NT2/D1 (cell line): ENCODE measurements at regions not wholly inside any gene's neighbourhood (a gene's known extent, or its start where the extent isn't known, plus 50 kb on each side); places are given as distances from the start of the nearest gene placed in this dataset.

Source experiments
- DNase-seq: peaks from one replicate; pipeline ENCODE4 v3.0.0-alpha.2; 2011; ENCODE audit warnings: low read depth, low spot score
- H3K27me3 ChIP-seq: 2 replicates; pipeline ENCODE4 v1.6.0; 2011; ENCODE audit warnings: mild to moderate bottlenecking; ENCODE audit not compliant: insufficient read length, insufficient read depth
- H3K36me3 ChIP-seq: 2 replicates; pipeline ENCODE4 v1.6.1; 2011; ENCODE audit warnings: mild to moderate bottlenecking, low read length, mixed read lengths; ENCODE audit not compliant: insufficient read depth, insufficient read length
- H3K4me1 ChIP-seq: 2 replicates; pipeline ENCODE4 v1.5.1; 2011; ENCODE audit not compliant: insufficient read depth, insufficient read length
- H3K4me3 ChIP-seq: 2 replicates; pipeline ENCODE4 v1.5.1; 2011; ENCODE audit warnings: low read depth; ENCODE audit not compliant: insufficient read length
- H3K9ac ChIP-seq: 2 replicates; pipeline ENCODE4 v1.6.0; 2011; ENCODE audit warnings: low read depth; ENCODE audit not compliant: insufficient read length
- H3K9me3 ChIP-seq: 2 replicates; pipeline ENCODE4 v1.5.1; 2011; ENCODE audit warnings: mild to moderate bottlenecking, low read length; ENCODE audit not compliant: insufficient read depth
- SUZ12 ChIP-seq: IDR thresholded peaks from 2 replicates; pipeline ENCODE4 v1.6.1; 2011; ENCODE audit not compliant: insufficient read length, insufficient read depth; ENCODE audit errors: extremely low read depth
- YY1 ChIP-seq: IDR thresholded peaks from 2 replicates; pipeline ENCODE4 v1.6.1; 2011; ENCODE audit not compliant: insufficient read length, insufficient read depth
- ZNF274 ChIP-seq: IDR thresholded peaks from 2 replicates; pipeline ENCODE4 v1.6.1; 2011; ENCODE audit warnings: mild to moderate bottlenecking, low read depth, low read length

DNA sequence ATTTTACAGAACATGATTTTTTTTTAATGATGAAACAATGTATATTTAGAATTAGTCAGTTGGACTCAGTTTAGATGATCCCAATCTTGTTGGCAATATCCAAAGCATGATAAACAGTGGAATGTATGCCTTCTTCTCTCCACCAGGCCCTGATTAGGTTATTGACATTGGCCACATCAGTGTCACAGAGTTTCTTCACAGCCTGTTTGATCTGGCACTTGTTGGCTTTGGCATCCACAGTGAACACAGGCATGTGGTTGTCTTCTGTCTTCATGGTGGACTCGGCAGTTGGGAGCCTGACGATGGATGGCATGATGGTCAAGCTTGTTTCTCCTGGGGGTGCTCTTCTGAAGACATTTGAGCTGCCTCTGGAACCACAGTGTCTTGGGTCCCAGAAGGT, 317.5 kb downstream of the PMP22 start:
- H3K9me3 ChIP-seq, result no peaks in the 10 kb centered on the region
- DNase-seq, result no peak
- no peaks in the 10 kb centered on the region for H3K27me3 ChIP-seq
- H3K9ac ChIP-seq, result no peak overlapping the region
- TF ChIP-seq SUZ12, result no peak
- TF ChIP-seq ZNF274, result no peak
- no peak for TF ChIP-seq YY1
- H3K4me3 ChIP-seq, result no peak overlapping the region
- peaks cover 2% of the 10 kb centered on the region for H3K4me1 ChIP-seq
- no peaks in the 10 kb centered on the region for H3K36me3 ChIP-seq

- Histone ChIP-seq H3K4me3 (no peak overlapping the region), H3K4me1 (peaks cover 2% of the 10 kb centered on the region), H3K9me3 (no peaks in the 10 kb centered on the region), H3K27me3 (no peaks in the 10 kb centered on the region), H3K9ac (no peak overlapping the region), H3K36me3 (no peaks in the 10 kb centered on the region)
- no peak for TF ChIP-seq ZNF274
- TF ChIP-seq YY1, result no peak
- no peak for TF ChIP-seq SUZ12
- DNase-seq, result no peak
These were observed 318.6 kb downstream of the PMP22 start for GRCh38 chr17:14946481-14946880.

DNA sequence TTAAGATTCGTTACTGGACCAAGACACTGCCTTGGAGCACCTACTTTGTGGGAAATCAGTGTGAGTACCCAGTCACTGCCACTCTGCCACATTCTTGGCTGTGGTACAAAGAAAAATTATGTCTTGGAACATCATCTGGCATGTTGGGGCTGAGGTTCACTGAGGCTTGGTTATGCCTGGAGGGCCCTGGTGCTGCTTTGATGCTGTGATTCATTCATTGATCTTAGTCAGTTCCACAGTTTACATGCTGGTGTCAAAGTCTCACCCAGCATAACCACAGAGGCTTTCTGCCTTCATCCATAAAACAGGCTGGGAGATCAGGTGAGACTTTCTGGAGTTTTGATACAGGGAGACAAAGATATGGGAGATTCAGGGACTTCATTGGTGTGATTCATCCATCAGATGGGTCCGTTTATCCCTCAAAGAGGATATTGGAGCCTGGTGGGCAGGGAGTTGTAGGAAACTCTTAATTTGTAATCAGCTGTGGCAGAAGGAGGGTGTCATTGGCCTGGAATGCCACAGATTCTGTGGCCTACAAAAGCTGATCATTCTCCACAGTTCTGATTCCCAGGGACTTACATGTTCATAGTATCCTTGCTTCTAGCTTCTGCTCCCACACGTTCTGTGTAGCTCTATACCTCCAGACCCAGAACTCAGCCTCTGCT, 322.5 kb downstream of the PMP22 start:
- Histone ChIP-seq H3K4me1 (no peaks in the 10 kb centered on the region), H3K9me3 (no peaks in the 10 kb centered on the region), H3K27me3 (no peaks in the 10 kb centered on the region), H3K9ac (no peak overlapping the region), H3K36me3 (no peaks in the 10 kb centered on the region), H3K4me3 (no peak overlapping the region)
- no peak for TF ChIP-seq YY1
- TF ChIP-seq SUZ12, result no peak
- TF ChIP-seq ZNF274, result no peak
- DNase-seq, result no peak

DNA sequence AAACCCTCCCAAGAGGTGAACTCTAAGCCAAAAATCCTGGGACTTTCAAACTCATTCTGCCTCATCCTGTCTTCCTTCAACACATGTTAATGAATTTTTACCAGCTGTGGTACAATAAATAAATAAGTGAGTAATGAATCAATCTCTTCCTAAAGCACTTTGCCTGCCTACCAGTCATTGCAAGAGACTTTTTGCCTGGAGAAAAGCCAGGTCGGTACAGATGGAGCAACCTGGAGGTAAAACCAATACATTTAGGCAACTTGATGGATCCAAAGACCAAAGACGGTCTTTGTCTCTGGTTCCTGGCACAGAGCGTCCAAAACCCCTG, 324.2 kb downstream of the PMP22 start:
- H3K4me1 ChIP-seq, result no peaks in the 10 kb centered on the region
- no peak for DNase-seq
- no peak overlapping the region for H3K9ac ChIP-seq
- H3K4me3 ChIP-seq, result no peak overlapping the region
- TF ChIP-seq SUZ12, result no peak
- TF ChIP-seq ZNF274, result no peak
- TF ChIP-seq YY1, result no peak
- H3K36me3 ChIP-seq, result no peaks in the 10 kb centered on the region
- no peaks in the 10 kb centered on the region for H3K27me3 ChIP-seq
- H3K9me3 ChIP-seq, result no peaks in the 10 kb centered on the region

GRCh38 chr17:14940108-14940937, 324.8 kb downstream of the PMP22 start:
- no peak for TF ChIP-seq YY1
- TF ChIP-seq SUZ12, result no peak
- TF ChIP-seq ZNF274, result no peak
- Histone ChIP-seq H3K4me3 (no peak overlapping the region), H3K9me3 (no peaks in the 10 kb centered on the region), H3K9ac (no peak overlapping the region), H3K36me3 (no peaks in the 10 kb centered on the region), H3K27me3 (no peaks in the 10 kb centered on the region), H3K4me1 (no peaks in the 10 kb centered on the region)
- no peak for DNase-seq

- Histone ChIP-seq H3K27me3 (no peaks in the 10 kb centered on the region), H3K4me3 (no peak overlapping the region), H3K9ac (no peak overlapping the region), H3K9me3 (no peaks in the 10 kb centered on the region), H3K4me1 (no peaks in the 10 kb centered on the region), H3K36me3 (no peaks in the 10 kb centered on the region)
- TF ChIP-seq ZNF274, result no peak
- TF ChIP-seq YY1, result no peak
- TF ChIP-seq SUZ12, result no peak
- DNase-seq, result no peak
These were observed 329.2 kb downstream of the PMP22 start for GRCh38 chr17:14935845-14936485.

- Histone ChIP-seq H3K4me1 (no peaks in the 10 kb centered on the region), H3K9ac (no peak overlapping the region), H3K9me3 (no peaks in the 10 kb centered on the region), H3K4me3 (no peak overlapping the region), H3K27me3 (no peaks in the 10 kb centered on the region), H3K36me3 (no peaks in the 10 kb centered on the region)
- DNase-seq, result no peak
- TF ChIP-seq YY1, result no peak
- TF ChIP-seq SUZ12, result no peak
- no peak for TF ChIP-seq ZNF274
These were observed 329.8 kb downstream of the PMP22 start for GRCh38 chr17:14935139-14935841.
